ENCODE measurements at regions not wholly inside any gene's neighbourhood (a gene's known extent, or its start where the extent isn't known, plus 50 kb on each side); places are given as distances from the start of the nearest gene placed in this dataset.

DNA sequence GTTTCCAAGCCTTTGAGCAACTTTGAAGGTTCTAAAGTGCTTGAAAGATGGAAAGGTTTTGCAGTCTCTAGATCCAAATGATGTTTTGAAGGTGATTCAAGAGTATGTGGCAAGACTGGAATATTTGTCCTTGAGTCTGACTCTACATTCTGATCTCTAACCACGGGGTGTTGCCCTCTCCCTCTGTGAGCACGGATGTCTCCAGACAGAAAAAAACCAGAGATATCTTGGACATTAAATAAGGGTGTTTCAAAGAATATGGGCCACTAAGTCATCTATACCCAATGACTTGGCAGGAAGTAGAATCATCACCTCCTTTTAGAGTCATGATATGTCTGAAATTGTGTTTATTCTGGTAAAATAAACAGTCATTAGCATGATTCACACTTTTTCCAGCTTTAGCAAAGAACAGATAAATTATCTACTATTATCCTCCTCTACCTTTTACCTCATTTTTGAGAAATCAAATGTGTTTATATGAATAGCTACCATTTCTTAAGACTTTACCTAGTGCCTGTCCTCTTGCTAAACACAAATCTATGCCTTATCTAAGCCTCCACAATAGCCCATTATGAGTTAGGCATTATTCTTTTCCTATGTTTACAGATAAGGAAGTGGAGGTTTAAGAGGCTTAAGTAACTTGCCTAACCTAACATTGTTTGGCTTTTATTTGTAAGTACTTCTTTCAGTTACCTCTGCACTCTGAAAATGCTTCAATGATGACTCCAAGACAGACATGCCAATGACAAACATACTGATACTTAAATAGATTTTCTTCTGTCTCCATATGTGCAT is 384.4 kb downstream of the BMP2 start:
- TF ChIP-seq, protein P1, sequence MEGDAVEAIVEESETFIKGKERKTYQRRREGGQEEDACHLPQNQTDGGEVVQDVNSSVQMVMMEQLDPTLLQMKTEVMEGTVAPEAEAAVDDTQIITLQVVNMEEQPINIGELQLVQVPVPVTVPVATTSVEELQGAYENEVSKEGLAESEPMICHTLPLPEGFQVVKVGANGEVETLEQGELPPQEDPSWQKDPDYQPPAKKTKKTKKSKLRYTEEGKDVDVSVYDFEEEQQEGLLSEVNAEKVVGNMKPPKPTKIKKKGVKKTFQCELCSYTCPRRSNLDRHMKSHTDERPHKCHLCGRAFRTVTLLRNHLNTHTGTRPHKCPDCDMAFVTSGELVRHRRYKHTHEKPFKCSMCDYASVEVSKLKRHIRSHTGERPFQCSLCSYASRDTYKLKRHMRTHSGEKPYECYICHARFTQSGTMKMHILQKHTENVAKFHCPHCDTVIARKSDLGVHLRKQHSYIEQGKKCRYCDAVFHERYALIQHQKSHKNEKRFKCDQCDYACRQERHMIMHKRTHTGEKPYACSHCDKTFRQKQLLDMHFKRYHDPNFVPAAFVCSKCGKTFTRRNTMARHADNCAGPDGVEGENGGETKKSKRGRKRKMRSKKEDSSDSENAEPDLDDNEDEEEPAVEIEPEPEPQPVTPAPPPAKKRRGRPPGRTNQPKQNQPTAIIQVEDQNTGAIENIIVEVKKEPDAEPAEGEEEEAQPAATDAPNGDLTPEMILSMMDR (IDR thresholded peaks at IDR 0.05) = no peak
- TF ChIP-seq POLR2A (IDR thresholded peaks at IDR 0.05) = no peak

Data from uterus (tissue), 2 donors.